Neutrophil (primary cell): ENCODE measurements at regions not wholly inside any gene's neighbourhood (a gene's known extent, or its start where the extent isn't known, plus 50 kb on each side); places are given as distances from the start of the nearest gene placed in this dataset.

Experiments
- H3K27ac ChIP-seq: fragments of 200-600 bp; sonication (generic); 2 replicates; pipeline ENCODE4 v1.5.1; 2016; ENCODE audit warnings: mild to moderate bottlenecking, moderate library complexity
- H3K27me3 ChIP-seq: fragments of 200-600 bp; sonication (generic); 2 replicates; pipeline ENCODE4 v1.6.0; 2016; ENCODE audit warnings: mild to moderate bottlenecking
- H3K36me3 ChIP-seq: fragments of 200-600 bp; sonication (generic); 2 replicates; pipeline ENCODE4 v1.5.1; 2017
- H3K4me1 ChIP-seq, 2 experiments: fragments of 200-600 bp in 1 of 2; sonication (generic) in 1 of 2; 1 replicate in 1 of 2; 2 replicates in 1 of 2; pipeline versions ENCODE4 v1.5.1 to v1.6.1; 2013 to 2016; ENCODE audit warnings: low read depth in 1 of 2, low read length in 1 of 2, mild to moderate bottlenecking in 1 of 2, moderate library complexity in 1 of 2; ENCODE audit not compliant: control insufficient read depth in 1 of 2, insufficient read depth in 1 of 2
- H3K4me3 ChIP-seq, 2 experiments: fragments of 200-600 bp in 1 of 2; sonication (generic) in 1 of 2; 1 replicate in 1 of 2; 2 replicates in 1 of 2; pipeline ENCODE4 v1.5.1; 2013 to 2016; ENCODE audit warnings: low read depth in 1 of 2, low read length in 1 of 2, mild to moderate bottlenecking in 1 of 2, moderate library complexity in 1 of 2
- H3K9me3 ChIP-seq: fragments of 200-600 bp; sonication (generic); 2 replicates; pipeline ENCODE4 v1.5.1; 2016
- CTCF ChIP-seq: fragments of 200-600 bp; sonication (generic); IDR thresholded peaks from 2 replicates; pipeline ENCODE4 v1.5.1; 2016; ENCODE audit warnings: antibody characterized with exemption

- Histone ChIP-seq H3K27me3 (no peaks in the 10 kb centered on the region), H3K9me3 (no peaks in the 10 kb centered on the region), H3K27ac (no peak overlapping the region), H3K4me3 (no peak overlapping the region), H3K36me3 (no peaks in the 10 kb centered on the region), H3K4me1 (no peaks in the 10 kb centered on the region)
- TF ChIP-seq CTCF = no peak
These were observed 195.8 kb downstream of the UQCRFS1 start for GRCh38 chr19:29016926-29017760.

GRCh38 chr19:29016353-29016752, 196.6 kb downstream of the UQCRFS1 start:
- no peak for TF ChIP-seq CTCF
- Histone ChIP-seq H3K9me3 (no peaks in the 10 kb centered on the region), H3K4me1 (no peaks in the 10 kb centered on the region), H3K36me3 (no peaks in the 10 kb centered on the region), H3K4me3 (no peak overlapping the region), H3K27ac (no peak overlapping the region), H3K27me3 (no peaks in the 10 kb centered on the region)

- Histone ChIP-seq H3K4me1 (no peaks in the 10 kb centered on the region), H3K9me3 (no peaks in the 10 kb centered on the region), H3K27me3 (no peaks in the 10 kb centered on the region), H3K4me3 (no peak overlapping the region), H3K27ac (no peak overlapping the region), H3K36me3 (no peaks in the 10 kb centered on the region)
- no peak for TF ChIP-seq CTCF
These were observed 197.4 kb downstream of the UQCRFS1 start for GRCh38 chr19:29015569-29015968.

- no peak overlapping the region for H3K4me3 ChIP-seq
- H3K4me1 ChIP-seq = no peaks in the 10 kb centered on the region
- no peak overlapping the region for H3K27ac ChIP-seq
- H3K27me3 ChIP-seq = no peaks in the 10 kb centered on the region
- H3K36me3 ChIP-seq = no peaks in the 10 kb centered on the region
- no peak for TF ChIP-seq CTCF
- H3K9me3 ChIP-seq = no peaks in the 10 kb centered on the region
These were observed 198.0 kb downstream of the UQCRFS1 start for GRCh38 chr19:29014857-29015436.

- no peaks in the 10 kb centered on the region for H3K36me3 ChIP-seq
- no peak overlapping the region for H3K4me3 ChIP-seq
- no peaks in the 10 kb centered on the region for H3K27me3 ChIP-seq
- TF ChIP-seq CTCF = no peak
- no peaks in the 10 kb centered on the region for H3K9me3 ChIP-seq
- H3K27ac ChIP-seq = no peak overlapping the region
- H3K4me1 ChIP-seq = no peaks in the 10 kb centered on the region
These were observed 199.0 kb downstream of the UQCRFS1 start for GRCh38 chr19:29013988-29014387.
